ENCODE measurements at regions not wholly inside any gene's neighbourhood (a gene's known extent, or its start where the extent isn't known, plus 50 kb on each side); places are given as distances from the start of the nearest gene placed in this dataset.
A peak's percentile ranks its signal among the peaks of the same experiment; 100 is the strongest.
"Not testable (repeated sequence)": the region's sequence is repeated elsewhere in the genome, so short reads cannot be mapped to it uniquely, and the experiment has no call there.

- DNase-seq: not testable (repeated sequence)
These were observed 60.5 kb downstream of the GOLGA6L22 start for GRCh38 chr15:22519213-22519612.

GRCh38 chr15:22526537-22526936, 67.8 kb downstream of the GOLGA6L22 start:
- not testable (repeated sequence) for DNase-seq

GRCh38 chr15:22527016-22527415, 68.3 kb downstream of the GOLGA6L22 start:
- DNase-seq: not testable (repeated sequence)

GRCh38 chr15:22529200-22529599, 70.5 kb downstream of the GOLGA6L22 start:
- not testable (repeated sequence) for DNase-seq

GRCh38 chr15:22559701-22560100, 101.0 kb downstream of the GOLGA6L22 start:
- DNase-seq: not testable (repeated sequence)

- DNase-seq: not testable (repeated sequence)
These were observed 103.0 kb downstream of the GOLGA6L22 start for GRCh38 chr15:22561716-22562115.

- DNase-seq: not testable (repeated sequence)
These were observed 107.8 kb downstream of the GOLGA6L22 start for GRCh38 chr15:22566510-22566909.

GRCh38 chr15:22569486-22569885, 110.8 kb downstream of the GOLGA6L22 start:
- not testable (repeated sequence) for DNase-seq

GRCh38 chr15:22572152-22572735, 113.5 kb downstream of the GOLGA6L22 start:
- not testable (repeated sequence) for DNase-seq

- not testable (repeated sequence) for DNase-seq
These were observed 114.1 kb downstream of the GOLGA6L22 start for GRCh38 chr15:22572792-22573191.

GRCh38 chr15:22577828-22578227, 119.1 kb downstream of the GOLGA6L22 start:
- not testable (repeated sequence) for DNase-seq

GRCh38 chr15:22579213-22579612, 120.5 kb downstream of the GOLGA6L22 start:
- DNase-seq: not testable (repeated sequence)

- not testable (repeated sequence) for DNase-seq
These were observed 128.7 kb downstream of the GOLGA6L22 start for GRCh38 chr15:22587391-22587790.

GRCh38 chr15:22598552-22598951, 139.8 kb downstream of the GOLGA6L22 start:
- not testable (repeated sequence) for DNase-seq

- not testable (repeated sequence) for DNase-seq
These were observed 141.0 kb downstream of the GOLGA6L22 start for GRCh38 chr15:22599526-22600320.

GRCh38 chr15:22616976-22617375, 158.3 kb downstream of the GOLGA6L22 start:
- DNase-seq: not testable (repeated sequence)

GRCh38 chr15:22631789-22632188, 154.7 kb upstream of the NIPA1 start:
- DNase-seq: not testable (repeated sequence)

GRCh38 chr15:22639983-22640382, 146.5 kb upstream of the NIPA1 start:
- not testable (repeated sequence) for DNase-seq

GRCh38 chr15:22649458-22649857, 137.0 kb upstream of the NIPA1 start:
- not testable (repeated sequence) for DNase-seq

- DNase-seq: not testable (repeated sequence)
These were observed 135.3 kb upstream of the NIPA1 start for GRCh38 chr15:22651179-22651578.

GRCh38 chr15:22664294-22665058, 122.0 kb upstream of the NIPA1 start:
- DNase-seq: peak; percentile 31

GRCh38 chr15:22665059-22665702, 121.3 kb upstream of the NIPA1 start:
- DNase-seq: not testable (repeated sequence)

GRCh38 chr15:22665711-22666110, 120.7 kb upstream of the NIPA1 start:
- not testable (repeated sequence) for DNase-seq
